Caco-2 (cell line): ENCODE measurements at regions not wholly inside any gene's neighbourhood (a gene's known extent, or its start where the extent isn't known, plus 50 kb on each side); places are given as distances from the start of the nearest gene placed in this dataset.
A peak's percentile ranks its signal among the peaks of the same experiment; 100 is the strongest.
"Not testable (repeated sequence)": the region's sequence is repeated elsewhere in the genome, so short reads cannot be mapped to it uniquely, and the experiment has no call there.

Experiments used
- BruUV-seq: library from RNA; stranded (reverse); fragments of 400-500 nt; replicated peaks from 2 replicates; lab custom pipeline; 2021; lab: Mats Ljungman, UMichigan
- CTCF ChIA-PET: fragments of 300-600 bp; sonication (Branson Sonifier 250); formaldehyde crosslinking; loops from one replicate; lab custom pipeline; 2022; ENCODE audit warnings: antibody characterized with exemption; lab: Charles Lee
- POLR2A ChIA-PET: fragments of 300-600 bp; sonication (Branson Sonifier 250); formaldehyde crosslinking; loops from one replicate; lab custom pipeline; 2022; ENCODE audit warnings: antibody characterized with exemption; lab: Charles Lee
- DNase-seq, 2 experiments: peaks; one replicate each; pipeline versions ENCODE4 v3.0.0 to v3.0.0-alpha.2; 2020 to 2022
- H3K27me3 ChIP-seq: replicated peaks from 2 replicates; pipeline ENCODE4 v1.6.0; 2011; ENCODE audit warnings: low read length; ENCODE audit not compliant: control insufficient read depth, insufficient read depth
- H3K36me3 ChIP-seq: 2 replicates; pipeline ENCODE4 v1.5.1; 2011; ENCODE audit warnings: low read length; ENCODE audit not compliant: control insufficient read depth, insufficient read depth
- H3K4me1 ChIP-seq: fragments of 250-450 bp; sonication (Bioruptor Pico); 2 replicates; pipeline ENCODE4 v1.5.1; 2020; ENCODE audit warnings: mild to moderate bottlenecking
- H3K4me3 ChIP-seq: 2 replicates; pipeline ENCODE4 v1.5.1; 2011; ENCODE audit warnings: low read depth, mild to moderate bottlenecking, control low read depth, low read length
- H3K9me3 ChIP-seq: fragments of 250-450 bp; sonication (Bioruptor Pico); 2 replicates; pipeline ENCODE4 v1.5.1; 2020; ENCODE audit warnings: mild to moderate bottlenecking, moderate library complexity
- H3K27ac Mint-ChIP-seq: one replicate; pipeline ENCODE4 v1.8.0; 2022; ENCODE audit warnings: mixed read lengths; ENCODE audit not compliant: unreplicated experiment
- H3K27me3 Mint-ChIP-seq: one replicate; pipeline ENCODE4 v1.8.0; 2022; ENCODE audit warnings: mixed read lengths; ENCODE audit not compliant: insufficient read depth, unreplicated experiment
- H3K36me3 Mint-ChIP-seq: one replicate; pipeline ENCODE4 v1.8.0; 2022; ENCODE audit warnings: mild to moderate bottlenecking, mixed read lengths; ENCODE audit not compliant: insufficient read depth, unreplicated experiment
- H3K4me1 Mint-ChIP-seq: one replicate; pipeline ENCODE4 v1.8.0; 2022; ENCODE audit warnings: low read depth, mixed read lengths; ENCODE audit not compliant: unreplicated experiment
- H3K4me3 Mint-ChIP-seq: one replicate; pipeline ENCODE4 v1.8.0; 2022; ENCODE audit warnings: mild to moderate bottlenecking, moderate library complexity, mixed read lengths; ENCODE audit not compliant: unreplicated experiment
- H3K9me3 Mint-ChIP-seq: one replicate; pipeline ENCODE4 v1.8.0; 2022; ENCODE audit warnings: mixed read lengths; ENCODE audit not compliant: unreplicated experiment
- intact Hi-C: fragments of 100-400 bp; cut with micrococcal nuclease; formaldehyde crosslinking; loops from one replicate; pipeline ENCODE4 v1.10.0; 2022; ENCODE audit not compliant: unreplicated experiment
- TF ChIP-seq, protein P1 (sequence below), 2 experiments: fragments of 200-600 bp in 1 of 2; IDR thresholded peaks; 1 replicate in 1 of 2; 2 replicates in 1 of 2; pipeline versions ENCODE4 v1.5.1 to v1.8.0; 2011 to 2022; ENCODE audit warnings: antibody characterized with exemption in 1 of 2, control low read depth in 1 of 2, inconsistent platforms in 1 of 2, low read depth in 1 of 2, low read length in 1 of 2, mild to moderate bottlenecking in 1 of 2, moderate library complexity in 1 of 2; ENCODE audit not compliant: insufficient read depth in 1 of 2, severe bottlenecking in 1 of 2, unreplicated experiment in 1 of 2

GRCh38 chr5:153276151-153276550, 214.3 kb upstream of the GRIA1 start:
- H3K4me3 Mint-ChIP-seq, result no peak overlapping the region

DNA sequence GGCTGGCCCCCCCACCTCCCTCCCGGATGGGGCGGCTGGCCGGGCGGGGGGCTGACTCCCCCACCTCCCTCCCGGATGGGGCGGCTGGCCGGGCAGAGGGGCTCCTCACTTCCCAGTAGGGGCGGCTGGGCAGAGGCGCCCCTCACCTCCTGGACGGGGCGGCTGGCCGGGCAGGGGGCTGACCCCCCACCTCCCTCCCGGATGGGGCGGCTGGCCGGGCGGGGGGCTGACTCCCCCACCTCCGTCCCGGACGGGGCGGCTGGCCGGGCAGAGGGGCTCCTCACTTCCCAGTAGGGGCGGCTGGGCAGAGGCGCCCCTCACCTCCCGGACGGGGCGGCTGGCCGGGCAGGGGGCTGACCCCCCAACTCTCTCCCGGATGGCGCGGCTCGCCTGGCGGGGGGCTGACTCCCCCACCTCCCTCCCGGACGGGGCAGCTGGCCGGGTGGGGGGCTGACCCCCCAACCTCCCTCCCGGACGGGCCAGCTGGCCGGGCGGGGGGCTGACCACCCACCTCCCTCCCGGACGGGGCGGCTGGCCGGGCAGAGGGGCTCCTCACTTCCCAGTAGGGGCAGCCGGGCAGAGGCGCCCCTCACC, 194.1 kb upstream of the GRIA1 start:
- H3K9me3 Mint-ChIP-seq, H3K27me3 Mint-ChIP-seq, CTCF ChIA-PET, DNase-seq, H3K4me1 ChIP-seq, H3K27ac Mint-ChIP-seq, H3K36me3 Mint-ChIP-seq, POLR2A ChIA-PET, H3K4me3 ChIP-seq, H3K27me3 ChIP-seq, H3K4me1 Mint-ChIP-seq, H3K36me3 ChIP-seq, H3K4me3 Mint-ChIP-seq, intact Hi-C loops, BruUV-seq, H3K9me3 ChIP-seq: not testable (repeated sequence)

More at GRCh38 chr5:153276151-153276550, 214.3 kb upstream of the GRIA1 start:
- Mint-ChIP-seq H3K27me3 (peaks cover 1% of the 10 kb centered on the region), H3K36me3 (no peaks in the 10 kb centered on the region), H3K27ac (no peak overlapping the region), H3K4me1 (no peaks in the 10 kb centered on the region), H3K9me3 (no peaks in the 10 kb centered on the region)
- no TSS peak for BruUV-seq
- Histone ChIP-seq H3K4me1 (no peaks in the 10 kb centered on the region), H3K4me3 (no peak overlapping the region), H3K36me3 (no peaks in the 10 kb centered on the region), H3K9me3 (no peaks in the 10 kb centered on the region), H3K27me3 (no peaks in the 10 kb centered on the region)
- intact Hi-C loops, result no loop called here
- POLR2A ChIA-PET, result no interaction called here
- peak; percentile 50 to 67 for DNase-seq
- CTCF ChIA-PET, result no interaction called here
- TF ChIP-seq, protein P1, sequence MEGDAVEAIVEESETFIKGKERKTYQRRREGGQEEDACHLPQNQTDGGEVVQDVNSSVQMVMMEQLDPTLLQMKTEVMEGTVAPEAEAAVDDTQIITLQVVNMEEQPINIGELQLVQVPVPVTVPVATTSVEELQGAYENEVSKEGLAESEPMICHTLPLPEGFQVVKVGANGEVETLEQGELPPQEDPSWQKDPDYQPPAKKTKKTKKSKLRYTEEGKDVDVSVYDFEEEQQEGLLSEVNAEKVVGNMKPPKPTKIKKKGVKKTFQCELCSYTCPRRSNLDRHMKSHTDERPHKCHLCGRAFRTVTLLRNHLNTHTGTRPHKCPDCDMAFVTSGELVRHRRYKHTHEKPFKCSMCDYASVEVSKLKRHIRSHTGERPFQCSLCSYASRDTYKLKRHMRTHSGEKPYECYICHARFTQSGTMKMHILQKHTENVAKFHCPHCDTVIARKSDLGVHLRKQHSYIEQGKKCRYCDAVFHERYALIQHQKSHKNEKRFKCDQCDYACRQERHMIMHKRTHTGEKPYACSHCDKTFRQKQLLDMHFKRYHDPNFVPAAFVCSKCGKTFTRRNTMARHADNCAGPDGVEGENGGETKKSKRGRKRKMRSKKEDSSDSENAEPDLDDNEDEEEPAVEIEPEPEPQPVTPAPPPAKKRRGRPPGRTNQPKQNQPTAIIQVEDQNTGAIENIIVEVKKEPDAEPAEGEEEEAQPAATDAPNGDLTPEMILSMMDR (IDR thresholded peaks at IDR 0.05; ENCODE audit: insufficient read depth in 1 of 2, low read depth in 1 of 2, low read length in 1 of 2, severe bottlenecking in 1 of 2, unreplicated experiment in 1 of 2), result no peak

GRCh38 chr5:153299891-153300290, 190.6 kb upstream of the GRIA1 start:
- H3K36me3 ChIP-seq, result no peaks in the 10 kb centered on the region
- POLR2A ChIA-PET, result no interaction called here
- H3K4me1 ChIP-seq, result no peaks in the 10 kb centered on the region
- no peak for DNase-seq
- intact Hi-C loops, result no loop called here
- no peaks in the 10 kb centered on the region for H3K9me3 ChIP-seq
- no peak overlapping the region for H3K4me3 Mint-ChIP-seq
- BruUV-seq, result no TSS peak
- no peaks in the 10 kb centered on the region for H3K36me3 Mint-ChIP-seq
- no peaks in the 10 kb centered on the region for H3K9me3 Mint-ChIP-seq
- no peak overlapping the region for H3K4me3 ChIP-seq
- TF ChIP-seq, protein P1 (IDR thresholded peaks at IDR 0.05; ENCODE audit: insufficient read depth in 1 of 2, low read depth in 1 of 2, low read length in 1 of 2, severe bottlenecking in 1 of 2, unreplicated experiment in 1 of 2), result no peak
- no peak overlapping the region for H3K27ac Mint-ChIP-seq
- no peaks in the 10 kb centered on the region for H3K27me3 ChIP-seq
- CTCF ChIA-PET, result no interaction called here
- no peaks in the 10 kb centered on the region for H3K27me3 Mint-ChIP-seq
- H3K4me1 Mint-ChIP-seq, result no peaks in the 10 kb centered on the region
